ENCODE measurements at regions not wholly inside any gene's neighbourhood (a gene's known extent, or its start where the extent isn't known, plus 50 kb on each side); places are given as distances from the start of the nearest gene placed in this dataset.

DNA sequence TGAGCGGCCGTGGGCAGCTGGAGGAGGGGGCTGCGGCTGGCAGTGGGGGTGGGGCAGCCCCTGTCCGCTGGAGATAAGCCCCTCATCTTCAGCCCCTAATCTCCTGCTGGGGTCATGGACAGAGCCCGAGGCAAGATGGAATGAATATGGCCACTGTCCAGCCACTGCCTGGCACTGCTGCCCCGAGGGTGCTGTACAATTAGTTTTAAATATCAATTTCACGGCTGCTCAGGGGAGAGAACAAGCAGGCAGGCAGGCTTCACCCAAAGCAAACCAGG is 64.1 kb upstream of the NKX1-1 start:
- H3K4me3 ChIP-seq (ENCODE audit: control insufficient read depth, low read depth, low read length), result no peak overlapping the region
- TF ChIP-seq, protein P1, sequence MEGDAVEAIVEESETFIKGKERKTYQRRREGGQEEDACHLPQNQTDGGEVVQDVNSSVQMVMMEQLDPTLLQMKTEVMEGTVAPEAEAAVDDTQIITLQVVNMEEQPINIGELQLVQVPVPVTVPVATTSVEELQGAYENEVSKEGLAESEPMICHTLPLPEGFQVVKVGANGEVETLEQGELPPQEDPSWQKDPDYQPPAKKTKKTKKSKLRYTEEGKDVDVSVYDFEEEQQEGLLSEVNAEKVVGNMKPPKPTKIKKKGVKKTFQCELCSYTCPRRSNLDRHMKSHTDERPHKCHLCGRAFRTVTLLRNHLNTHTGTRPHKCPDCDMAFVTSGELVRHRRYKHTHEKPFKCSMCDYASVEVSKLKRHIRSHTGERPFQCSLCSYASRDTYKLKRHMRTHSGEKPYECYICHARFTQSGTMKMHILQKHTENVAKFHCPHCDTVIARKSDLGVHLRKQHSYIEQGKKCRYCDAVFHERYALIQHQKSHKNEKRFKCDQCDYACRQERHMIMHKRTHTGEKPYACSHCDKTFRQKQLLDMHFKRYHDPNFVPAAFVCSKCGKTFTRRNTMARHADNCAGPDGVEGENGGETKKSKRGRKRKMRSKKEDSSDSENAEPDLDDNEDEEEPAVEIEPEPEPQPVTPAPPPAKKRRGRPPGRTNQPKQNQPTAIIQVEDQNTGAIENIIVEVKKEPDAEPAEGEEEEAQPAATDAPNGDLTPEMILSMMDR (IDR thresholded peaks at IDR 0.05; ENCODE audit: control insufficient read depth, insufficient read depth, low read depth, low read length, missing control alignments), result no peak
- no peak for DNase-seq (ENCODE audit: low read depth)

DNA sequence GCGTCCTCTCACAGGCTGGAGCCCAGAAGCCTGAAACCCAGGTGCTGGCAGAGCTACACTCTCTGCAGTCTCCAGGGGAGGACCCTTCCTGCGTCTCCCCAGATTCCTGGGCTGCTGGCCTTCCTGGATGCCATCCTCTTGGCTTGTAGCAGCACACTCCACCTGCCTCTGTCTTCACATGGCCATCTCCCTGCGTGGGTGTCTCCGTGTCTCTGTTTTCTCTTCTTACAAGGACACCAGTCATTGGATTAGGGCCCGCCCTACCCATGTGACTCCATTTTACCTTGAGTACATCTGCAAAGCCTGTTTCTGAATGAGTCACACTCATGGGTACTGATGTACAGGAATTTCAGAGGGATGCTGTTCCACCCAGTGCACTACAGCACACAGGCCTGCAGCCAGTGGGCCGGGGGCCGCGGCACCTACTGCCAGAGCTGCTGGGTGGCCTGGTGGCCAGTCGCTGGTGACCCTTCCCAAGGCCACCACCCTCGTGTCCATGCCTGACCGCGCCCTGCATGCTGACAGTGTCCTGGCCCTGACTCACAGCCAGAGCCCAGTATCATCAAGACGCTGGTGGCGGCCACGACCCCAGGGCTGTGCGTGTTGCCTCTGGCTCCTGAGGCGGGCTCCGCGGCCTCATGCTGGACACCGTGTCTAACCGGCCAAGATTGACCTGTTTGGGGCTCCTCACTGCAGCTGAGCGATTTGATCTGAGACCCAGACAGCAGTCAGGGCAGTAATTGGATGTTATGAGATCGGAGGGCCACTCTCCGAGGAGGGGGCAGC is 63.6 kb upstream of the NKX1-1 start:
- no peak overlapping the region for H3K4me3 ChIP-seq (ENCODE audit: control insufficient read depth, low read depth, low read length)
- DNase-seq (ENCODE audit: low read depth), result no peak
- TF ChIP-seq, protein P1 (IDR thresholded peaks at IDR 0.05; ENCODE audit: control insufficient read depth, insufficient read depth, low read depth, low read length, missing control alignments), result no peak

DNA sequence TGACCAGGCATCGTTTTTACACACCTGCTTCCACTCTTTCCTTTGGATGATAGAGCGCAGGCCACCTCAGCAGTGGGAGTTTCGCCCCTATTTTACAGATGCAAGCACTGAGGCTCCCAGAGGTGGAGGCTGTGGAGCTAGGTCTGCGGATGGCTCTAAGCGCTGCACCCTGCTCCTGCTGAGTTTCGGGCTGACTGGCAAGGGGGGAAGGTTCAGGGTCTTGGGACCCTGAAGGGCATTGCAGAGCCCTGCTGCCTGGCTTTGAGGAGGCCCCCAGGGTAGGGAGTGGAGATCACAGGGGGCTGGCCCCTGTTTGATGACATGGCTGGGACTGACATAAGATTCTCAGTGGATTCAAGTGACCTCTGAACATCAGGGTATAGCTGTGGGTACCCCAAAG is 62.8 kb upstream of the NKX1-1 start:
- DNase-seq (ENCODE audit: low read depth), result no peak
- H3K4me3 ChIP-seq (ENCODE audit: control insufficient read depth, low read depth, low read length), result no peak overlapping the region
- TF ChIP-seq, protein P1 (IDR thresholded peaks at IDR 0.05; ENCODE audit: control insufficient read depth, insufficient read depth, low read depth, low read length, missing control alignments), result no peak

DNA sequence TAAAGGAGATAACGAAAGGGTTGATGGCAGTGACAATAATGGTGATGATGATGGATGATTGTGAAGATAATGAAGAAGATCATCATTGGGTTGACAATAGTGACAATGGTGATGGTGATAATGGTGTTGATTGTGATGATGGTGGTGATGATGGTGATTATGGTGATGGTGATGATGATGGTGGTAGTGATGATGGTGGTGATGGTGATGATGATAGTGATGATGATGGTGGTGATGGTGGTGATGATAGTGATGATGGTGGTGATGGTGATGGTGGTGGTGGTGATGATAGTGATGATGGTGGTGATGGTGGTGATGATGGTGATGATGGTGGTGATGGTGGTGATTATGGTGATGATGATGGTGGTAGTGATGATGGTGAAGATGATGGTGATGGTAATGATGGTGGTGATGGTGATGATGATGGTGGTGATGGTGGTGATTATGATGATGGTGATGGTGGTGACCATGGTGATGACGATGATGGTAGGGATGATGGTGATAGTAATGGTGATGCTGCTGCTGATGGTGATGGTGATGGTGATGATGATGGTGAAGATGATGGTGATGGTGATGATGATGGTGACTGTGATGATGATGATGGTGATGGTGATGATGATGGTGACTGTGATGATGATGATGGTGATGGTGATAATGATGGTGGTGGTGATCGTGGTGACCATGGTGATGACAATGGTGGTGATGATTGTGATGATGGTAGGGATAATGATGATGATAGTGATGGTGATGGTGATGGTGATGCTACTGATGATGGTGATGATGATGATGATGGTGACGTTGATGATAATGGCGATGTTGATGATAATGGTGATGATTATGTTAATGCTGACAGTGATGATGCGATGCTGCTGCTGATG is 61.6 kb upstream of the NKX1-1 start:
- no peak overlapping the region for H3K4me3 ChIP-seq (ENCODE audit: control insufficient read depth, low read depth, low read length)
- no peak for DNase-seq (ENCODE audit: low read depth)
- TF ChIP-seq, protein P1 (IDR thresholded peaks at IDR 0.05; ENCODE audit: control insufficient read depth, insufficient read depth, low read depth, low read length, missing control alignments), result no peak

DNA sequence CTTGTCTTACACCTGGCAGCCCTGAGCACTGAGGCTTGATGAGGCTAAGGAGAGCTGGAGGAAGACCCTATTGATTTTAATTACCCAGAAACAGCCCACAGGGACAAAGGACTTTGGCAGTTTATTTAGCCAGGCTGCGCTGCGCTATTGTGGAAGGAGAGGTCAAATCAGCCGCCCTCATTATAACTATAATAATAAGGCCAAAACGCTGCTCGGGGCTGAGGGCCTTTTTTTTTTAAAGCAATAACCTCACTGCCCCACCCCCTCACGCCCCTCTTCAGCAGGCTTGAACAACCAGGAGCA is 60.6 kb upstream of the NKX1-1 start:
- no peak for DNase-seq (ENCODE audit: low read depth)
- TF ChIP-seq, protein P1 (IDR thresholded peaks at IDR 0.05; ENCODE audit: control insufficient read depth, insufficient read depth, low read depth, low read length, missing control alignments), result no peak
- H3K4me3 ChIP-seq (ENCODE audit: control insufficient read depth, low read depth, low read length), result no peak overlapping the region

DNA sequence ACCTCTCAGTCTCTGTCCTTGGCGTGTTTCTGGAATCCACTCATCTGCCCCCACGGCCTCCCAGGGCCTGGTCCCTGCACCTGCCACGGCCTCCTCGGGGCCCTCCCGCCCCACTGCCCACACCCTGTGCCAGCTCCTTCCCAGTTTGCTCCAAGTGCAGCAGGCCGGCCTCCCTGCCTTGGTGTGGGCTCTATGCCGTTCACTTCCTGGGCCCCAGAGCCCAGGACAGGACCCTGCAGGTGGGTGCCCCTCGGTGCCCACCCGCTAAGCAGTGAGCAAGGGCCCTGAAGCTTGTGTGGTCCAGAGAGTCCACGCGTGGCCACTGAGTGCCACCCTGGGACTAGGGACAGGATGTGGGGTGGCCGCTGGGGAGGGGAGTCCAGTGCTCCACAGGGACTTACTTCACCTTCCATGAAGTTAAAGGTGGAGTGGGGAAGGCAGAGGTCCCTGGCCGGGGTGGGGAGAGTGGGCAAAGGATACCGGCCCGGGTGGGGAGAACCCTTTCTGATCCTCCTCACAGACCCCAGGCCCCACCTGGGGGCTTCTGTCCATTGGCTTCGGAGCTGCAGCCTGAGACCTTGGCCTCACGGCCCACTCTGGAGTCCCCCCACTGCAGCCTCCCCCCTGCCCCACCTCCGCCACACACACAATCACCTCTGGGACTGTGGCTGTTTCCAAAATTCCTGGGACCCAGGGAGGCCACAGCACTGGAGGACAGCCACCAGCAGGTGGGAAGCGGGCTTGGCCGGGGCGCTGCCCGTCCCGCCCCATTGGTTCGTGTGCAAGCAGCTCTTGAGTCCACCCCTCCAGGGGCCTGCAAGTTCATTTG is 60.0 kb upstream of the NKX1-1 start:
- no peak for DNase-seq (ENCODE audit: low read depth)
- no peak overlapping the region for H3K4me3 ChIP-seq (ENCODE audit: control insufficient read depth, low read depth, low read length)
- TF ChIP-seq, protein P1 (IDR thresholded peaks at IDR 0.05; ENCODE audit: control insufficient read depth, insufficient read depth, low read depth, low read length, missing control alignments), result no peak
